ENCODE measurements at regions not wholly inside any gene's neighbourhood (a gene's known extent, or its start where the extent isn't known, plus 50 kb on each side); places are given as distances from the start of the nearest gene placed in this dataset.

DNA sequence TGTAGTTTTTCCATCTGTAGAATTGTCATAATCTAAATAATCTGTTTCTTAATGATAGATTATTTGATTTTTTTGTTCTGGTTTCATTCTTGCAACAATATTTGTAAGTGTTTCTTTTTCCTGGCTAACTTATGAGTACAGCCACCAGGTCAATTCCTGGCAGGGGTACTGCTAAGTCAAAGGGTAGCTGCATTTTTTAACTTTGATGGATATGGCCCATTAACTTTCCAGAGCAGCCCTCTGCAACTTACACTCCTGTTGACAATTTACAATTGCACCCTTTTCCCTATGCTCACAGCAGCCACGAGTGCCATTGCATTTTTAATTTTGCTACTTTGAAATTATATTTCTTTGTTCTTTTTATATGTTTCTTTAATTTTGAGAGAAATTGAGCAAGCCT, 209.3 kb upstream of the CST7 start:
- DNase-seq: no peak

- no peak for DNase-seq
Observed at GRCh38 chr20:24741493-24742072, 207.5 kb upstream of the CST7 start.

- no peak for DNase-seq
Observed at GRCh38 chr20:24742436-24742835, 206.6 kb upstream of the CST7 start.

- no peak for DNase-seq
Observed at GRCh38 chr20:24742989-24743388, 206.1 kb upstream of the CST7 start.

DNA sequence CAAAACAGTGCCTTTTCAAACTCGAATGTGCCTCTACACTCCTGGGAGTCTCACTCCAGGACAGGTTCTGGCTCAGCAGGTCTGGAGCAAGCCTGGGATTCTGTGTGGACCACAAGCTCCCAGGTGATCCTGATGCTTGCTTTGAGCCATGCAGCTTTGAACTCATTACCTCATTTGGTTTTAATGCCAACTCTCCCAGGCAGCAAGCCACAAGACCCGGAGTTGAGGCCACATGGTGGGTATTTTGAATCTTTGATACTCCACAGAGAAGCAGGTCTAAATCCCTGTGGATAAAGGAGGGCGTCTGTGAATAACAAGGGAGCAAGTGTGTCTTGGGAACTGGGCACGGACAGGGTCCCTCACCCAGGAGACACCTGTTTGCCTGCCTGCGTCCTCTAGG, 205.4 kb upstream of the CST7 start:
- no peak for DNase-seq

- no peak for DNase-seq
Observed at GRCh38 chr20:24744747-24745146, 204.3 kb upstream of the CST7 start.

DNA sequence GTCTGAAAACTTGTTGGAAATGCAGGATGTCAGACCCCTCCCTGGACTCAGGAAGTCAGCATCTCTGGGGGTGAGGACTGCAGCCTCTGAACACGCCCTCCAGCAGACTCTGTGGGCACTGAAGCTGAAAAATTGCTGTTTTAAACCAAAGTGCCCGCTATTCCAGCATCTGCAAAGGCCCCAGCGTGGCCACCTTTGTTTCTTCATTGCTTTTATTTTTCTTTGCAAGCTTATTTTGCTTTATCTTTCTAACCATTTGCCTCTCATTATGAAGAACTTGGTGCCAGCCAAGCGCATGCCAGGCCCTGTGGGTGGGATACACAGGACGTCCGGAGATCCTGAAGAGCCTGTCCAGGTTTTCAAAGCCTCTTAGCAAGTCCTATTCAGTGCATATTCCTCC, 203.9 kb upstream of the CST7 start:
- no peak for DNase-seq

- DNase-seq: no peak
Observed at GRCh38 chr20:24745617-24746350, 203.3 kb upstream of the CST7 start.

DNA sequence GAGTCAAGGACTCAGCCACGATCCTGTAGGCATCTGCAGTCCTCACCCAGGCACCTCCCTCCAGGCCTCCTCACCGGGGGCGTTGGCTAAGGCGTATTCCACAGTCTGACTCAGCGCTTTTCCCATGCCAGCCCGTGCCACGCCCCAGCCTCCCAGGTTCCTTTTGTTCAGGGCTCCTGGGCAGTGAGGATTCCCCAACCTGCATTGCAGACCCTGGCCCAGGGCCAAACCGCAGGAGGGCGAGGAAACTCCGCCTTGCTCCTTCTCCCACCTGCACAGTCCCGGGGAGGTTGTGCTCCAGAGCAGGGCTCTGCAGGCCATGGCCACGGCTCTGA, 202.8 kb upstream of the CST7 start:
- DNase-seq: peak in 2 of 3 experiments; percentile 9 to 15

GRCh38 chr20:24747010-24747712, 201.9 kb upstream of the CST7 start:
- no peak for DNase-seq

DNA sequence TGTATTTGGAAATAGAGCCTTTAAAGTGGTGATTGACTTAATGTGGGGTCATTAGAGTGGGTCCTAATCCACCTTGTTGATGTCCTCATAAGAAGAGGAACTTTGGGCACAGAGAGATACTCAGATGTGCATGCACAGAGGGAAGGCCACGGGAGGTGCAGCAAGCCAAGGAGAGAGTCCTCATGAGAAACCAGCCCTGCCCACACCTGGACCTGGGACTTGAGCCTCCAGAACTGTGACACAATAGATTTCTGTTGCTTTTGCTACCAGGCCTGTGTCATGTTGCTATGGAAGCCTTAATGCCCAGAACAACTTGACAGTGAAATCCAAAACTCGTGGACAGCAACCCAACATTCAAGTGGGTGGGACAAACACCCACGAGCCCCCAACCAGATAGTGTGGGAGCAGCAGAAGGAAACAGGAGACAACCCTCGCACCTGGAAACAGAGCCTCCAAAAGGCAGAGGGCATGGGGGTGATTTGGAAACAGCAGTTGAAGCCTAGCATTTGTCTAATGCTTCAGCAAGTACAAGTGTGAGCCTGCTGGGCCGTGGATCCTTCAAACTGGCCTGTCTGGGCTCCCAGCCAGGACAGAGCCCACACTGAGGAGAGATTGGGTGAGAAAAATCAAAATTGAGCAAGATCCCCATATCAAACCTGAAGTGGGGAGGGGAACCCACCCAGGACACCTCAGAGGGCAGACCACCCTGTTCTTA, 201.0 kb upstream of the CST7 start:
- no peak for DNase-seq

DNA sequence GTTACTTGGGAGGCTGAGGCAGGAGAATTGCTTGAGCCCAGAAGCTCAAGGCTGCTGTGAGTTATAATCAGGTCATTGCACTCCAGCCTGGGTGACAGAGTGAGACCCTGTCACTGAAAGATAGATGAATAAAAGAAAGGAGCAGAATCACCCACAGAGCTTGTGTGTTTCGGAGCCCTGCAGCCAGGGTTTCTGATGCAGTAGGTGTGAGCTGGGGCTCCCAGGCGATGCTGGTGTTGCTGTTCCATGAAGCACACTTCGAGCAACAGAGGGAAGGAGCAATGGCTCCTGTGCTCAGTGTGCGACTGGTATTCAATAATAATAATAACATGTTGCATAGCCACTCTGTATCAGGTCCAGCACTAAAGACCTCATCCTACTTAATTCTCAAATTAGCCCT, 197.5 kb upstream of the CST7 start:
- no peak for DNase-seq

DNA sequence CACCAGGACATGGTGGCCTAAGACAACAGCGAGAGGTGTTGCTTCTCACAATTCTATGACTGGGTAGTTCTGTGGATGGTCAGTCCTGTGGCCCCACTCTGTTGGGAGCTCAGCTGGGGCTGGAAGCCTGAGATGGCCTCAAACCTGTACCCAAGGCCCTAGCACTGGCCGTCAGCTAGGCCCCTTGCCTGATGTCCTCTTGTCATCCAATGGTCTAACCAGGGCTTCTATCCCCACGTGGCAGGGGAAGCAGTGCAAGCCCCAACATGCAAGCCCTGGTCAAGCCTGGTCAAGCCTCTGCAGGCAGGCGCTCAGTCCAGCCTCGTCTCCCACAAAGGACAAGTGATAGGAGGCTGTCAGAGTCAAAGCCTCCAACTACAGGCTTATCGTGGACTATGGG, 196.5 kb upstream of the CST7 start:
- DNase-seq: no peak

- DNase-seq: no peak
Observed at GRCh38 chr20:24753130-24753529, 195.9 kb upstream of the CST7 start.

GRCh38 chr20:24754691-24755090, 194.4 kb upstream of the CST7 start:
- DNase-seq: no peak

GRCh38 chr20:24755411-24755922, 193.6 kb upstream of the CST7 start:
- no peak for DNase-seq

DNA sequence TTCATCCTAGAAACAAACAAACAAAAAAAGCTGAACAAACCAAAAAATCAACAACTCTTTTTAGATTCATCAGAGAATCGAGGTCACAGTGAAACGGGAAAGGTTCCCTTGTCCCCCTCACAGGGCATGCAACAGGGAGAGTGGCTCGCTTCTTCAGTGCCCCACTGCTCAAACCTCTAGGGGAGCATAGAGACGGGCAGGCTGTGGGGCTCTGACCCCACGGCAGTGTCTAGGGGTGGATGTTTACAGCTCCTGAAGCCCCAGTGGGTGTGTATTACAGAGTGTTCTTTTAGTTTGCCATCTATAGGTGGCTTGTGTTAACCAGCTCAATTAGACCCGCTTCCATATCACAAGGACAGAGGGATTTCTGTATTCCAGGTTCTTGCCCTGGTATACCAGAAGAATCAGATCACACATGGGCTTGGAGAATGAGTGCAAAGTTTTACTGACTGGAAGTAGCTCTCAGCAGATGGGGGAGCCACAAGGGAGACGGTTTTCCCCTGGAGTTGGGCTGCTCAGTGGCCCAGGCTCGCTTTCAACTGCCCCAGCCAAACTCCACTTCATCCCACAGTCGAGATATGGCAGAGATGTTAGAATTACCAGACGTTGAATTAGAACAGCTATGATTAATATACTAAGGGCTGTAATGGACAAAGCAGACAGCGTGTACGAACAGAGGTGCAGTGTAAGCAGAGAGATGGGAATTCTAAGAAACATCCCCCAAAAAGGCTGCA, 192.6 kb upstream of the CST7 start:
- no peak for DNase-seq

GRCh38 chr20:24761220-24762065, 187.6 kb upstream of the CST7 start:
- no peak for DNase-seq

- no peak for DNase-seq
Observed at GRCh38 chr20:24762371-24762770, 186.7 kb upstream of the CST7 start.

DNA sequence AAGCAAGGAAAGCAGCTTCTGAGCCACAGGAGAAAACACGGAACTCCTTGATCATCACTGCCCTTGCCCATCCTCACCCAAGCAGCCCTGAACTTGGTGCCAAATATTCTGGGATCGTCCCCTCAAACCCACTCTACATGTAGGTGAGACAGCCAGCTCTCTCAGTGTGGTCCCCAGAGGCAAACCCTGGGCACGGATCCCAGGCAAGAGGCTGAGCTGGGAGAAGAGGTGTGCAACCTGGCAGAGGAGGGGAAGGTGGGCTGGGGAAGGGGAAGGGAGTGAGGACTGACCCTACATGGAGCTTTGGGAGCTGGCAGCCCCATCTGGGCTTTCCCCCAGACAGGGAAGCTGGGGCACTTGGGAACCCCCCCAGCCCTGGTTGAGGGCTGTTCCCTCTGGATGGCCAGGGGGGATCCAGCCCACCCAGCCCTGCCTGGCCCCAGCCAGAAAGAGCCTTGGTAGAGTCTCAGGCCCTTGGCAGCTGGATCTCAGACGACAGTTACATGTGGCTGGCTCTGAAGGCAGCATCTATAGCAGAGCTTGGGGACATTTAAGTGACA, 186.2 kb upstream of the CST7 start:
- DNase-seq: no peak

- no peak for DNase-seq
Observed at GRCh38 chr20:24763386-24764026, 185.6 kb upstream of the CST7 start.

Data from NCI-H1417 (cell line).